ENCODE measurements at regions not wholly inside any gene's neighbourhood (a gene's known extent, or its start where the extent isn't known, plus 50 kb on each side); places are given as distances from the start of the nearest gene placed in this dataset.
"Not testable (repeated sequence)": the region's sequence is repeated elsewhere in the genome, so short reads cannot be mapped to it uniquely, and the experiment has no call there.

- TF ChIP-seq ZNF512 (CRISPR knock-in tag; IDR thresholded peaks at IDR 0.05; ENCODE audit: borderline replicate concordance) (no peak), NFYB (CRISPR knock-in tag; conservative IDR thresholded peaks at IDR 0.05; ENCODE audit: low read depth) (no peak), ZNF317 (CRISPR knock-in tag; IDR thresholded peaks at IDR 0.05; ENCODE audit: borderline replicate concordance, low read depth) (no peak), PREB (CRISPR knock-in tag; IDR thresholded peaks at IDR 0.05; ENCODE audit: borderline replicate concordance) (no peak), CREM (CRISPR knock-in tag; IDR thresholded peaks at IDR 0.05) (no peak), HMGXB4 (CRISPR knock-in tag; IDR thresholded peaks at IDR 0.05) (no peak), GRHL2 (CRISPR knock-in tag; IDR thresholded peaks at IDR 0.05; ENCODE audit: insufficient replicate concordance, severe bottlenecking) (no peak), SP1 (CRISPR knock-in tag; conservative IDR thresholded peaks at IDR 0.05) (no peak)
Measured at GRCh38 chr15:96978937-96979473, 648.5 kb downstream of the NR2F2 start (continued).

GRCh38 chr15:96984121-96984671, 653.7 kb downstream of the NR2F2 start:
- peaks cover 31% of the 10 kb centered on the region for H3K27me3 Mint-ChIP-seq (ENCODE audit: low read depth)
- H3K9me3 Mint-ChIP-seq = peaks cover 28% of the 10 kb centered on the region
- peaks cover 11% of the 10 kb centered on the region for H3K36me3 Mint-ChIP-seq
- ATAC-seq = peak; percentile 82
- H3K27ac Mint-ChIP-seq, POLR2A ChIA-PET: not testable (repeated sequence)
- peak; percentile 77 for TF ChIP-seq PRDM15 (CRISPR knock-in tag; IDR thresholded peaks at IDR 0.05)
- TF ChIP-seq RELA (CRISPR knock-in tag; IDR thresholded peaks at IDR 0.05; ENCODE audit: borderline replicate concordance) = peak; percentile 25; the same call in 1 of the 2 replicates
- 0 out of 2 replicates have a peak, but pooled peaks have one; percentile 31 for TF ChIP-seq HMGXB4 (CRISPR knock-in tag; IDR thresholded peaks at IDR 0.05)
- TF ChIP-seq MAX (CRISPR knock-in tag; IDR thresholded peaks at IDR 0.05) = peak; percentile 49; the same call in 1 of the 2 replicates
- 0 out of 2 replicates have a peak, but pooled peaks have one; percentile 36 for TF ChIP-seq FOXP4 (CRISPR knock-in tag; IDR thresholded peaks at IDR 0.05)
- peak; percentile 82; the same call in 1 of the 2 replicates for TF ChIP-seq KAT7 (CRISPR knock-in tag; IDR thresholded peaks at IDR 0.05; ENCODE audit: borderline replicate concordance)
- CTCF ChIA-PET = interaction anchor here (1.7 kb wide), 1 partner anchor 11 kb away, joined by 3 read pairs; no protein-coding TSS in a partner anchor
- peak; percentile 36 for DNase-seq (ENCODE audit: low spot score)
- peaks cover 17% of the 10 kb centered on the region for H3K4me1 Mint-ChIP-seq
- H3K4me3 Mint-ChIP-seq = peak overlapping the region; percentile 51

Measured in WTC11 (cell line).